Left ventricle myocardium superior (tissue), 1 donor: ENCODE measurements at regions not wholly inside any gene's neighbourhood (a gene's known extent, or its start where the extent isn't known, plus 50 kb on each side); places are given as distances from the start of the nearest gene placed in this dataset.

Experiments
- ATAC-seq: fragments of 200-7000 bp; cut with Tn5 transposase; one replicate; pipeline ENCODE4 v1.9.1; 2020; ENCODE audit warnings: mild to moderate bottlenecking, moderate library complexity
- DNase-seq: peaks from one replicate; pipeline ENCODE4 v3.0.0-alpha.2; 2020
- intact Hi-C: fragments of 100-400 bp; cut with micrococcal nuclease; formaldehyde crosslinking; loops from one replicate; pipeline ENCODE4 v1.11.0; 2022
- donor health status: DM: no; HTN: yes; CAD: no; lungs with severe emphysema.

DNA sequence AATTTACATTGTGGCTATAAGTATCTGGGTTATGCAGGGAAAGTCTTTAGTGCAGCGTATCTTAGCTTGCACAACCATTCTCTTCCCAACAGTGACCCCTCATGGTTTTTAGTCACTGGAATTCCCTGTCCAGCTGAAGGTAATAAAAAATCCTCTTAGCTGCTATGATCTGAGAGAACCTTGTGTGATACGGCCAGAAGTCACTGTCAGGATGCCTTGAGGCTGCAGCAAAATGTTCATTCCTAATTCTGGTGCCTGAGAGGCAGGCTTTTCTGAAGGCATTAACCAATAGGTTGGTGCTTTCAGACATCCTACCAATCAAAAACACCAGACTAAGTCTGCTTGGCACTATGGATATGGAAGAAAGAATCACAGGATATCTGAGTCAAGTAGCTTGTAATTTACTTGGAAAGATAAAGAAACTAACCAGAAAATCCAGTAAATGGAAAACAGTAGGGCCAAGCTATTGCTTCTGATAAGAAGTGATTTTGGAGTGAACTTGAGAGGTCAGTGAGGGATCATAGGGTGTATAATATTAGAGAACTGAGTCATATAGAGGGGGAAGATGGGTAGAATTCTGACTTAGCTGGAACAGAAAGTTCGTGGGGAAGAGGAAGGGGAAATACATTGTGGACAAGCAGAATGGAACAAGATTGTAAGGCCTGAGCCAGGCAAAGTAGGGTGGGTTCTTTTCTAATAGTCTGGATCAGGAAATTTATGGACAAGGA lies 89.0 kb upstream of the SLC14A2 start:
- no peak for DNase-seq
- ATAC-seq = peak; percentile 42
- intact Hi-C loops = no loop called here

DNA sequence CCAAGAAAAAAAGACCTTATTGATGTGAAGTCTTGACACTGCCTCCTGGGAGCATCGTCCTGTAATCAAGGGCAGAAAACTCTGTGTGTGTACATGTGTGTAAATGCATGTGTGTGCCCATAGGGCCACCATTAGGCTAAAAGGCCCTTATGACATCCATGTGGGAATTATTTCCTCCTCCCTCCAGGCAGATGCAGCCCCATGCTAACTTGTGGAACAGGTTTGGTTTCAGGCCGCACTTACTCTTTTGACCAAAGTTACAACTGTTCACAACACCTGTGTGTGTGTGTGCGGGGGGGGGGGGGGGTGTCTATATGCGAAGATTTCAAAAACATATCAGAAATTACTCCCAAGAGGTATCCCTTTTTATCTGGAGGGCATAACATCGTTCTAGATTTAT lies 87.4 kb upstream of the SLC14A2 start:
- intact Hi-C loops = no loop called here
- no peak for ATAC-seq
- DNase-seq = no peak

DNA sequence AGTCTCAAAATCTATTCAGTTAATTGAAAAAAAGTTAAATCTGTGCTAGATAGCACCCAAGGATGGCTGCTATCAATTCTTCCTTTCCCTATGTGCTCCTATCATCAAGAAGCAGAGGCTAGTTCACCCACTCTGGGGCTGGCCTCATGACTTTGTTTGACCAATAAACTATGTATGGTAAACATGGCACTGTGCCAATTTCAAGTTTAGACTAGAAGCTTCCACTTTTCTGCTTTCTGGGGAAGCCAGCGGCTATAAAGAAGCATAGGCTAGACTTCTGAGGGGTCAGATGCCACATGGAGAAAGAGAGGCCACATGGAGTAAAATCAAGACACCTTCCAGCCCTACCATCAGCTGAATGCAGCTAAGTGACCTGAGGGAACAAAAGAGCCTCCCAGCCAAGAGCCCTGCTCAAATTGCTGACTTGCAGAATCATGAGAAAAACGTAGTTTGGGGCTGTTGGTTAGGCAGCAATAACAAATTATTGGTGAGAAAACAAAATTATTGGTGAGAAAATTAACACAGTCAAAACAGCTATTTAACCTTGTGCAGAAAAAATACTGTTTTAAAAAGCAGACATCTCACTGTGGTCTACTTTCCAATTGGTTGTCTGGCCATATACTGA lies 86.5 kb upstream of the SLC14A2 start:
- intact Hi-C loops = no loop called here
- no peak for DNase-seq
- no peak for ATAC-seq

DNA sequence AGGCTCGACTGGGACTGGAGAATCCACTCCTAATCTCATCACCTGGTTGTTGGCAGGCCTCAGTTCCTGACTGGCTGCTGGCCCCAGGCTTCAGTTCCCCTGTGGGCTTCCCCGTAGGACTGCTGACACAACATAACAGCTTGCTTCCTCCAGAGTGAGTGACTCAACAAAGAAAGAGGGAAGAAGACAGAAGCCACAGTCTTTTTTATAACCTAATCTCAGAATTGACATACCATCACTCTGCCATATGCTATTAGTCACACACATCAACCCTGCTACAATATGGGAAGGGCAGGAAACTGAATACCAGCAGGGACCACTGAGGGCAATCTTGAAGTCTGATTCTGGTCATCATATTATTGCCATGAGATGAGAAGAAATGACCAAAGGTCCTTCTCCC lies 76.8 kb upstream of the SLC14A2 start:
- intact Hi-C loops = no loop called here
- DNase-seq (no peak), ATAC-seq (no peak)

DNA sequence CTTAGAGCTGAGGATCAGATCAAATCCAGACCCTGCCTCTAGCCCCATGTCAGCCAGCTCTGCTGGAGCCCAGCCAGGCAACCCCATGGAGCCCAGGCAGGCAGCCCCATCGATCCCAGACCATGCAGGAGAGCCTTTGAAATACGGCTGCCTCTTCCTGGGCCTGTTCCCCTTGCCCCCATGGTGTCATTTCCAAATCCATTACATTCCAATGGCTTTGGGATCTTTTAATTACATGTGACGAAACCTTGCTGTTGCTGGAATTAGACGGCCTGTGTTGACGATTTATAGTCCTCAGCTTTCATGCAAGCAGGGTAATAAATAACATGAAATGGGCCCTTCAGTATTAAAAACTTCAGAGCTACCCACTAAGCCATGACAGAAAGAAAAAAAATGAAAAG lies 75.8 kb upstream of the SLC14A2 start:
- intact Hi-C loops = no loop called here
- DNase-seq (no peak), ATAC-seq (no peak)

DNA sequence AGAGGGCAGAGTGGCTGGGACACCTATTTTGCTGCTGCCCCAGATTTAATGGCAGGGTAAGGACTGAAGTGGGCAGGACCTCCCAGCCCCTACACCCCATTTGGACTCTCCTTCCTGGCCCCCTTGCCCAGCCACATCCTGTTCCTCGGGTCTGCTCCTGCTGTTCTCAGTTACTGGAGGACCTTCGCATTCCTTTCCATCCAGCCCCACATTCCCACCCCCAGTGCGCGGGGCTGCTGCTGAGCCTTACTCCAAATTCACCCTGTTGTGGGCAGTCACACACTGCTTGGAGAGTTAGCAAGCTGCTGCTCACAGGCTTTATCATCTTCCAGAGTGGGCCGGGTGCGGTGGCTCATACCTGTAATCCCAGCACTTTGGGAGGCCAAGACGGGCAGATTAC lies 75.2 kb upstream of the SLC14A2 start:
- DNase-seq (no peak), ATAC-seq (no peak)
- intact Hi-C loops = no loop called here

DNA sequence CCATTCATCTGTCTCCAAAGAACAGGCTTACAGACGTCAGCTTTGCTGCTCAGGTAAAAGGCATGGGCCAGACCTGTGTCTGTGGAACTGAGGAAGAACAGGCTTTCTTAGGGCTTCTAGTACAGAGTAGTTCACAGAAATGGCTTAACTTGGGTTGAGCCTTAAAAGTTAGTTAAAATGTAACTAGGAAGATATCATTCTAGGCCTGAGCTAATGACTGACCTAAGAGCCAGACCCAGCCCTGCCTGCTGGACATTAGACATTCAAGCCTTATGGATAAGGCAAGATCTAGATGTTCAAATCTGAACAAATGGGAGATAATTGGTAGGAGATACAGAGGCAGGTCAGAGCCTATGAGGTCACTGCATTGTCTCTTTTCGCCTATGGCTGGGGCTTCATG lies 73.9 kb upstream of the SLC14A2 start:
- ATAC-seq (no peak), DNase-seq (no peak)
- intact Hi-C loops = no loop called here

DNA sequence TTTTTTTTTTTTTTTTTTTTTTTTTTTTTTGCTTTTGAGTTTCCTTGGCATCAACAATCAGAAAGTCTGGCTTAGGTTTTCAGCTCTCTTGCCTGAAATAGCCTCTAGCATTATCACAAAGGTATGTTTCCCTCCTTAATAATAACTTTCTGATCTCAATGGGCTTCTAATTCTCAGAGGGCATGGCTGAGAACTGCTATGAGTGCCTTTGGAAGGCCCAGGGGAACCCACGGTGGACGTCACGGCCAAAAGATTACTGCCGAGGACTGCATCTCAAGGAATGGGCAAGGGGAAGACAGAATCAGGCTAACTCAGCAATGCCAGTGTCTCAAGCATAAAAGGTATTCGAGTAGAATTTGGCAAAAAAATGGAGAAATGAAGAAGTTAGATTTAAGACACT lies 73.2 kb upstream of the SLC14A2 start:
- ATAC-seq = no peak
- no peak for DNase-seq
- intact Hi-C loops = no loop called here

DNA sequence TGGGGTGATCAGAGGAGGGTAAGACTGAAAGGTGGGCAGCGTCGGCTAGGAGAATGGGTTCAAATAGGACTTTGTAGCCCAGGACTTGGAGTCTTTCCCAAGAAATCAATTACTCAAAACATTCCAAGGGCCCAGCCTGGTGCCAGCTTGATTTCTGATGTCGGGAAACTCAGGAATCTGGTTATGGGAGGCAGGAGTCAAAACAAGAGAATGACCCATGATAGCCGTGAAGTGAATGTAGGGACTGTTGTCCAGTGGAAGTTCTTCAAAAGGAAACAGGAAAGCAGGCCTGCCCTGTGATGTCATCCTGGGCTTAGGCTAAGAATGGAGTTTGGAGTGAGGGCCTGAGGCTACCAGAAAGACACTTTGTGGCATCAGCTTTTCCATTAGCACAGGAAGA lies 67.4 kb upstream of the SLC14A2 start:
- ATAC-seq = no peak
- intact Hi-C loops = no loop called here
- no peak for DNase-seq

DNA sequence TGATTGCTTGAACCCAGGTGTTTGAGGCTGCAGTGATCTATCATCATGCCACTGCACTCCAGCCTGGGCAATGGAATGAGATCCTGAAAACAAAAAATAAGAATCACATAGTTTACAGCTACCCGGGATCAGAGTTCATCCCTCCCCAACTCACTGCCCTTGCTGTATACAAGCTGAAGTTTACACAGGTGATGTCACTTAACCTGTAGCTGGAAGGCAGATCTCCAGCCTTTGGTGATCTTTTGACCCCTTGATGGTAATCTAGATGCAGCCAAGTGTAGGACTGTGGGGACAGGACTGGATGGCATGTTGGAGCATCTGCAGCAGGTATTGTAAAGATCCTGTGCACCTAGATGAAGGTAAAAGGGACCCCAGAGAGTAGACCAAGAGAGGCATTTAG lies 66.7 kb upstream of the SLC14A2 start:
- ATAC-seq = no peak
- DNase-seq = no peak
- intact Hi-C loops = no loop called here

DNA sequence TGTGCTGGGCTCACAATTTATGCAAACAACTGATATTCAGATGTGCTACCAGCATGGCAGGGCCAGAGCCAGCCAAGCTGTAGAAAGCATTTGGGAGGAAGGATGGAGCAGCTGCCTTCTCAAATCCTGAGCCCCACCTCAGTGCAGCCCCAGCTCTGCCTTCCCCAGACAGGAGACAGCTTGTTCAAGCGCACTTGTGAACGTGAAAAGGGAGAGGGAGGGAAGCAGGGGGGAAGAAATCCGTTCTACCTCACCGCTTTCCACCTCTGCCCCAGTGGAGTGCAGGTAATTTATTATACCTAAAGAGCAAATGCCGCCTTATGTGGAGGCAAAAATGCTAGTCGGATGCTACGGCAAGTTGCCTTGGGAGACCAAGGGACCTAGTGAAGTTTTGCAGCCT lies 66.0 kb upstream of the SLC14A2 start:
- intact Hi-C loops = no loop called here
- no peak for DNase-seq
- ATAC-seq = no peak

DNA sequence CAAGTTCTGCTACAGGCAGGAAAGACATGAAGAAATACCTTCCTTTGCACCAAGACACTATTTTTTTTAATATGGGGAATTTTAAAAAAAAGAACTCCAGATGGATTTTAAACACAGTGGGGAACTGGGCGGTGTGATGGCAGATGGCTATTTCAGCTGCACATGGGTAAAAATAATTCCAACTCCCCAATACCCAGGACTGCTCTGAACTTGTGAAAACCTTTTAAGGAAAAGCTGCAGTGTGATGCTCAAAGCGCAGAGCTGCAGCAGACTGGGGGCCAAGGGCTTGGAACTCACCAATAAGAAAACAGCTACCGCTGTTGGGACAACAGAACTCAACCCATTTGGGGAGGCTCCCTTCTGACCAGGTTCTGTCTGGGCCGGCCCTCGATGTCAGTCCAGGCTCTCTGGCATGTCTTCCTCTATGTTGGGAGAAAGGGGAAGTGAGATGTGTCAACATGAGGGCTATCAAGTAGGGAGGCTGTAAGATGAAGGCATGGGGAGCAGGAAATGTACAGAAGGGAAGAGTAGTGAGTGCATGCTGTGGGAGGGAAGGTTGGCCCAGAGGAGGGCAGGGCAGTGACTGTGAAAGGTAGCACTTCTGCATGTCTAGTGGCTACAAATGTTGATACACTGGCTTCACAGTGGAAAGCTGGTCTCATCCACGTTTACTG lies 64.0 kb upstream of the SLC14A2 start:
- intact Hi-C loops = no loop called here
- peak; percentile 30 for ATAC-seq
- no peak for DNase-seq

DNA sequence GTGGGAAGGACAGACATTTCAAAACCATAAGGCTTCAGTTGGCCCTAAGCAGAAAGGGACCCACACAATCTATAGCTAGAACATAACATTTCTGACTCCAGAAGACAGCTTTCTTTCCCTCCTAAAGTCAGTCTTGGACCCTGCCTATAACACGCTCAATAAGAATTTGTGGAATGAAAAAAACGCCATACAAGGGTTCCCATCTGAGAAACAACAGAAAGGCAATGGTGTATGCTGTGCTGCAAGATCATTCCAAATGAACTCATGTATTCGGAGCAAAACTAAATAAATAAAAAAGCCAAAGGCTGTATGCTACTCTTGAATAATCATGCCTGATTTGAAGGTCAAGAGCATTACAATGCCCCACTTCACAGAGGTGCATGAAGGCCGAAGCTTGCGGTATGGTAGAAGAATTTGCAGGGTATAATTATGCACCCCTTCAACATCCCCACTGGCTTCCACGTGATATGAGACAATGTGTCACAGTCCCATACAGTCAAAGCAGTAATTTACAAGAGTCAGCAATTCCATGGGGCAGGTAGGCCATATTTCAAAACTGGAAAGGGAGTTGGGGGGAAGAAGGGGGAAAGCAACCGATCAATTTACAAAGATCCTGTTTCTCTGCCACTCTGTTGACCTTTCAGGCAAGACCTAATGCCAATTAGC lies 61.4 kb upstream of the SLC14A2 start:
- peak; percentile 16 for ATAC-seq
- DNase-seq = no peak
- intact Hi-C loops = no loop called here

DNA sequence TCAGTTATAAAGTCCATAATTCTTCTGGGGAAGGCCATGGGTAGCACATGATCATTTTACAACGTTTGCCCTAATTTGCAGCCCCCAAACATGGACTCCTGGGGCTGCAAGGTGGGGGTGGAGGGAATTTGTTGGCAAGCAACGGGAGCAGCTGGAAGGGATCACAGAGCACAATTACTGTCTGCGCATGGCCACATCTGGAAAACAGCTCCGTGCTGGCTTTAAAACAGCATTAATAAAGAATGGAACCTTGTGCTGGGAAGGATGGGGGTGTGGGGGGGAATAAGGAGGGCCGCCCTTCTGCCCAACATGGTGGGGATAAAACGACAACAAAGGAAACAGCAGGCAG lies 60.9 kb upstream of the SLC14A2 start:
- intact Hi-C loops = no loop called here
- ATAC-seq (peak; percentile 86), DNase-seq (peak; percentile 59)

DNA sequence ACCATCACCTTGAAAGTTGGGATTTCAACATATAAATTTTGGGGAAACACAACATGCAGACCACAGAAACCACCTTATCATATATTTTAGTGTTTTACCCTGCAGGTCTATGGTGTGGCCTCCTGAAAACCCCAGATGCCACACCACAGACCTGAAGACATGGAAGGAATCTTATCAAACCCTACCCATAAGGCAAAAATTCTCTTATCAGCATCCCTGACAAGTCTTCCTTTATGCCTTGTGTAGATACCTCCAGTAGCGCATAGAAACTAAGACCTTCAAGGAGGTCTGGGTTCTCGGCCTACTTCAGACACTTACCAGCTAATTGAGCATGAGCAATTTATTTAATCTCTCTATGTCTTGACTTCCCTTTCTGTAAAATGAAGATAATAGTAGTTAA lies 59.1 kb upstream of the SLC14A2 start:
- intact Hi-C loops = no loop called here

DNA sequence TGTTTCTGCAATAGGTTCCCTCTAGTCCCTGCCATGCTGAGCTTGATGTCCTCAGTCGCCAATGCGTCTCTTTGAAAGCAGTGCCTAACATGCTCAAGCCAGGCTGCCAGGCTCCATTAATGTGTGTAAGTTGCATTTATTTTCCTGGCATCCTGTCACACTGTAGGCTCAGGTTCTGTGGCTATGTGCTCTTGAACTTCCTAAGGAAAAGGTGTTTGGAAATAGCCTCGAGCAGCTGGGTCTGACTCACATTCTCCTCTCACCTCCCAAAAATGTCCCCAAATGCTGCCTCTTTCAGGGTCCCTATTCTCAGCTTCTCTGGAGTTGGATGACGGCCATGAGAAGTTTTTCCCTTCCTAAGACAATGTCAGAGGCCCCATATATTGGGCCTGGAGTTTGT lies 58.0 kb upstream of the SLC14A2 start:
- intact Hi-C loops = no loop called here

More for the DNA sequence above, 59.1 kb upstream of the SLC14A2 start:
- no peak for ATAC-seq
- no peak for DNase-seq

DNA sequence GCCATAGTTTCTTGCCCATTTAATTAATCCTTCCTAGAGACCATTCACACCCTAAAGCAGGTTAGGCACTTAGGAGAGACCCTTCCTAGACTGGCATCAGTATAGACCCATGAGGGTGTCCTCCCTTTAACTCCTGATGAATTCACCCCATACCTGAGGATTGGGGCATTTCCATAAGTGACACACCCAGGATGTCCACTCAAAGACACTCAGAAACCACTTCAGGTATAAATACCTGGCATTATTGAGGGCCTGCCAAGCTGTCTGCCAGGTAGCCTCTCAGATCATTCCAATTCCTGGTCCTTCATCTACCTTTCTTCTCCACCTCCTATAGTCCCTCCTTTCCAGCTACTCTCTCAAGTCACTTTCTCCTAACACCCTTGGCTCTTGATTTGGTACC lies 57.5 kb upstream of the SLC14A2 start:
- no peak for DNase-seq

More for the DNA sequence above, 58.0 kb upstream of the SLC14A2 start:
- DNase-seq (no peak), ATAC-seq (no peak)

DNA sequence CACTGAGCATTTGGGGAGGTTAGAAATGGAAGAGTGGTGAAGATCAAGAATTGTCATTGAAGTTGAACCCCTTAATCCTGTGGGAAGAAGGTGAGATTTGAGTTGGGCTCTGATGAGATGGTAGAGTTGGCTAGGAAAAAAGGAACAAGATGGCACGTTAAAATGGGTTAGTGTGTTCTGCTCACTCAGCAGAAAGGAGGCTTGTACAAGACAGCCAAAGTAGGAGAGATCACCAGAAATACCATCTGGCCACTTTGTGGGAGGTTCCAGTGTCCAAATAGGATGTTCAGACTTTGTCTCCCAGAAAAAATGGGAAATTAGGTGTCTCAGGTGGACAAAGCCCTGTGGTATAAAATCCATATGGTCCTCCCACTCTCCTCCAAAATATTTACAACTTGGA lies 56.0 kb upstream of the SLC14A2 start:
- ATAC-seq (no peak), DNase-seq (no peak)
- intact Hi-C loops = no loop called here

More for the DNA sequence above, 57.5 kb upstream of the SLC14A2 start:
- intact Hi-C loops = no loop called here
- ATAC-seq = no peak

DNA sequence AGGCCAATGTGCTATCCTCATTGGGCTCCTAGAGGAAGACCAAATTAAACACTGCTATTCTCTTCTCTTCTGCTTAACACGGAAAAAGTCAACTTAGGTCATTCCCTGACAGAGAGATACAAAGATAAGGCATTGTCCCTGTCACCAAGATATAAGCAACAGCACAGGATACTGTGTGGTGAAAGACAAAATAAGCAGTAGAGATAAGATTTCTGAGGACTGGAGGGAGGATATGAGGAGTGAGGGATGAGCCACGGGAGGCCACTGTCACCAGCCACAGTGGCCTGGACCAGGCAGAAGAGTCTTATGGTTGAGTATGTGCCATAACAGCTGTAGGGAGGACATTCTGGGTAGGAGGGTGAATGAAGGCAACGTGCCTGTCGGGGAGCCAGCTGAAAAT lies 54.4 kb upstream of the SLC14A2 start:
- no peak for DNase-seq
- no peak for ATAC-seq
- intact Hi-C loops = no loop called here
